ENCODE measurements at regions not wholly inside any gene's neighbourhood (a gene's known extent, or its start where the extent isn't known, plus 50 kb on each side); places are given as distances from the start of the nearest gene placed in this dataset.

GRCh38 chr3:5051772-5052171 lies 70.3 kb upstream of the ARL8B start:
- H3K27ac Mint-ChIP-seq, result peak overlapping the region; percentile 79 to 80
- no peak for TF ChIP-seq CTCF (IDR thresholded peaks at IDR 0.05)
- no peak overlapping the region for H3K27ac ChIP-seq (ENCODE audit: low read length)
- no peak overlapping the region for H3K4me3 ChIP-seq (ENCODE audit: low read length)
- peaks cover 4% of the 10 kb centered on the region for H3K9me3 ChIP-seq (ENCODE audit: control insufficient read depth, insufficient read depth, low read length)
- peaks cover 39% of the 10 kb centered on the region for H3K4me1 ChIP-seq (ENCODE audit: control insufficient read depth, insufficient read depth, low read length)
- no peaks in the 10 kb centered on the region for H3K36me3 Mint-ChIP-seq
- DNase-seq, result no peak
- H3K4me1 Mint-ChIP-seq, result peaks cover 28 to 43% of the 10 kb centered on the region in 2 donors
- peak overlapping the region; percentile 2 for H3K4me3 Mint-ChIP-seq
- no peaks in the 10 kb centered on the region for H3K27me3 ChIP-seq (ENCODE audit: control insufficient read depth, insufficient read depth, low read length)
- no peaks in the 10 kb centered on the region for H3K36me3 ChIP-seq (ENCODE audit: control insufficient read depth, insufficient read depth, low read length)
- no peaks in the 10 kb centered on the region for H3K27me3 Mint-ChIP-seq (ENCODE audit: low read depth in 2 of 2)
- peak; percentile 72 to 88 (median 87) for ATAC-seq
- peaks cover 0 to 2% of the 10 kb centered on the region in 2 donors for H3K9me3 Mint-ChIP-seq
- intact Hi-C loops (cut with micrococcal nuclease), result loop anchor here (2.0 to 5.0 kb wide), 3 partner anchors 13 to 71 kb away; partner anchors contain the start of gene ARL8B
- WGBS (ENCODE audit: insufficient coverage), result 13% methylated on average over 3 of the region's 3 CpGs

- DNase-seq (no peak), ATAC-seq (no peak)
- 98% methylated on average over 3 of the region's 3 CpGs for WGBS (ENCODE audit: insufficient coverage)
- Mint-ChIP-seq H3K9me3 (peaks cover 0 to 2% of the 10 kb centered on the region in 2 donors), H3K4me3 (no peak overlapping the region), H3K27ac (peak overlapping the region; percentile 79 to 80), H3K4me1 (peaks cover 30 to 45% of the 10 kb centered on the region in 2 donors), H3K27me3 (ENCODE audit: low read depth in 2 of 2) (no peaks in the 10 kb centered on the region), H3K36me3 (no peaks in the 10 kb centered on the region)
- peaks cover 43% of the 10 kb centered on the region for H3K4me1 ChIP-seq (ENCODE audit: control insufficient read depth, insufficient read depth, low read length)
- H3K27me3 ChIP-seq (ENCODE audit: control insufficient read depth, insufficient read depth, low read length), result no peaks in the 10 kb centered on the region
- no peak overlapping the region for H3K27ac ChIP-seq (ENCODE audit: low read length)
- H3K4me3 ChIP-seq (ENCODE audit: low read length), result no peak overlapping the region
- intact Hi-C loops (cut with micrococcal nuclease), result loop anchor here (2.0 to 5.0 kb wide), 2 partner anchors 13 to 70 kb away; no protein-coding TSS in a partner anchor
- H3K36me3 ChIP-seq (ENCODE audit: control insufficient read depth, insufficient read depth, low read length), result no peaks in the 10 kb centered on the region
- H3K9me3 ChIP-seq (ENCODE audit: control insufficient read depth, insufficient read depth, low read length), result peaks cover 4% of the 10 kb centered on the region
- no peak for TF ChIP-seq CTCF (IDR thresholded peaks at IDR 0.05)
Measured at GRCh38 chr3:5052247-5052646, 69.8 kb upstream of the ARL8B start.

- Histone ChIP-seq H3K4me1 (ENCODE audit: control insufficient read depth, insufficient read depth, low read length) (peaks cover 44% of the 10 kb centered on the region), H3K4me3 (ENCODE audit: low read length) (no peak overlapping the region), H3K9me3 (ENCODE audit: control insufficient read depth, insufficient read depth, low read length) (no peaks in the 10 kb centered on the region), H3K27me3 (ENCODE audit: control insufficient read depth, insufficient read depth, low read length) (no peaks in the 10 kb centered on the region), H3K36me3 (ENCODE audit: control insufficient read depth, insufficient read depth, low read length) (no peaks in the 10 kb centered on the region), H3K27ac (ENCODE audit: low read length) (no peak overlapping the region)
- ATAC-seq (no peak), DNase-seq (no peak)
- Mint-ChIP-seq H3K4me1 (peaks cover 38 to 53% of the 10 kb centered on the region in 2 donors), H3K4me3 (no peak overlapping the region), H3K27ac (peak overlapping the region; percentile 79 to 80), H3K9me3 (no peaks in the 10 kb centered on the region), H3K36me3 (no peaks in the 10 kb centered on the region), H3K27me3 (ENCODE audit: low read depth in 2 of 2) (no peaks in the 10 kb centered on the region)
- TF ChIP-seq CTCF (IDR thresholded peaks at IDR 0.05), result no peak
- WGBS (ENCODE audit: insufficient coverage), result 75% methylated on average over 7 of the region's 7 CpGs
- intact Hi-C loops (cut with micrococcal nuclease), result loop anchor here (2.0 to 5.0 kb wide), 2 partner anchors 14 to 71 kb away; no protein-coding TSS in a partner anchor
Measured at GRCh38 chr3:5053021-5053831, 68.9 kb upstream of the ARL8B start.

All from natural killer cell (primary cell).